Fibroblast of the aortic adventitia (primary cell): ENCODE measurements at regions not wholly inside any gene's neighbourhood (a gene's known extent, or its start where the extent isn't known, plus 50 kb on each side); places are given as distances from the start of the nearest gene placed in this dataset.

Experiments
- DNase-seq: peaks from one replicate; pipeline ENCODE4 v3.0.0-alpha.2; 2010; ENCODE audit warnings: low read depth
- H3K4me3 ChIP-seq: 2 replicates; pipeline ENCODE4 v1.5.1; 2011; ENCODE audit warnings: low read depth, mild to moderate bottlenecking, control low read depth, low read length, moderate library complexity
- CTCF ChIP-seq: IDR thresholded peaks from 2 replicates; pipeline ENCODE4 v1.5.1; 2011; ENCODE audit warnings: mild to moderate bottlenecking, low read length, control low read depth, inconsistent platforms; ENCODE audit not compliant: insufficient read depth

DNA sequence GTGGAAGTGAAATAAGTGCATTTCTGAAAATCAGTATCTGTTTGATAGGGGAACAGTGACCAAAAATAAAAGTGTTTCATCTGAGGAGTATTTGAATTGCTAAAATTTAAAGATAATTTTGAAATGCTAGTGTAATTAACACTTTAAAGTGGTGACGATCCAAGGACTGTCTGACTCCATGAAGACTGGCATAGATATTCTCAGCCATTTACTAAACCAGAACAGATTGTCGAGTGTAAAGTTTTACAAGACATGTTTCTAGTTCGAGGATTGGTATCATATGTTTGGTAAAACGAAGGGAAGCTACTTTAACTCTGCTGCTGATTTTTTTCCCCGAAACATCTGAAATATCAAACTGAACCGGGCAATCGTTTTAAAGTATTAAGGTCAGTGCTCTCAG is 417.9 kb downstream of the EPHA4 start:
- no peak for DNase-seq
- no peak for TF ChIP-seq CTCF

GRCh38 chr2:221156062-221156734 is 415.9 kb downstream of the EPHA4 start:
- TF ChIP-seq CTCF, result no peak
- H3K4me3 ChIP-seq, result no peak overlapping the region
- no peak for DNase-seq

More for the DNA sequence above, 417.9 kb downstream of the EPHA4 start:
- no peak overlapping the region for H3K4me3 ChIP-seq

DNA sequence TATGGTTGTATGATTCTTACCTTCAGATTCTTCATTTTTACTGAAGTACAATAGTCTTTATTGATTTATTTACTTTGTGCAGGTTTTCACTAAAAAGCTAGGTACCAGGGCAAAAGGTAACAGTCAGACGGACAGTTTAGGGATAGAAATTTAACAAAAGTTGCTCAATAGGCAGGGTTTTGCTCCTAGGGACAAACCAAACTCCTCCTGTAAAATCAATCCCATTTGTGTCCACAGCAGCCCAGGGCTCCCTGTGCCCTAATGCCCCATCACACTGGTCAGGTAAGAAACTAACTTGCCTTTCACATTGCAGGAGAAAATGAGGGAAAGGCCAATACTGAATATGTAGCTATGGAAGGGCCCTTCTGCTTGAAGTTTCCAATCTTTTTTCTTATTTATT is 410.9 kb downstream of the EPHA4 start:
- H3K4me3 ChIP-seq, result no peak overlapping the region
- DNase-seq, result no peak
- no peak for TF ChIP-seq CTCF

GRCh38 chr2:221166292-221166691 is 405.8 kb downstream of the EPHA4 start:
- DNase-seq, result no peak

DNA sequence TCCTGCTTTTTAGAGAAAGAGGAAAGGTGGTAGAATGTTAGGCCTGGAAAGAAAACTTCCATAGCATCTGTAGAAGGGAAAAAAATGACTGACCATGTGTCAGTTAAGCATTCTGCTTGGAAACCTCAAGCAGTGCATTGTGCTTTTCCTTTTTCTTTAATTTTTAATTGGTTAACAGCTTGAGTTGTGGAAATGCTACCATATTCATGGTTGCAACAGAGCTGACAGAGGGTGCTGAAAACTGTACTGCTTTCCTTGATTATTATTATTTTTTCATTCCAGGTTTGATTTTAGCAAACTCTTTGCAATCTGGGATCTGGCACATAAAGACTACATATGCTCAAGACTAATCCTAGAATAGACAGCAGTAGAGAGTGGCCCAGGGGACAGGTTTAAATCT is 404.5 kb downstream of the EPHA4 start:
- no peak for DNase-seq
- no peak for TF ChIP-seq CTCF
- no peak overlapping the region for H3K4me3 ChIP-seq

More at GRCh38 chr2:221166292-221166691, 405.8 kb downstream of the EPHA4 start:
- no peak for TF ChIP-seq CTCF
- H3K4me3 ChIP-seq, result no peak overlapping the region

DNA sequence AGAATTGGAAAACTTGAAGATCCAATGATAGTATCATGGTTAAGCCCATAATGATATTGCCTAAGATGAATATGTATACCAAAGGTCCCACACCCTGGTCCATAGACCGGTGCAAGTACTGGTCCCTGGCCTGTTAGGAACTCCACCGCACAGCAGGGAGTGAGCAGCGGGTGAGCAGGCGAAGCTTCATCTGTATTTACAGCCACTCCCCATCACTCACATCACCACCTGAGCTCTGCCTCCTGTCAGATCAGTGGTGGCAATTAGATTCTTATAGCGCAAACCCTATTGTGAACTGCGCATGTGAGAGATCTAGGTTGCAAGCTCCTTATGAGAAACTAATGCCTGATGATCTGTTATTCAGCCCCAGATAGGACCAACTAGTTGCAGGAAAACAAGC is 402.4 kb downstream of the EPHA4 start:
- no peak for TF ChIP-seq CTCF
- H3K4me3 ChIP-seq, result no peak overlapping the region
- DNase-seq, result no peak

DNA sequence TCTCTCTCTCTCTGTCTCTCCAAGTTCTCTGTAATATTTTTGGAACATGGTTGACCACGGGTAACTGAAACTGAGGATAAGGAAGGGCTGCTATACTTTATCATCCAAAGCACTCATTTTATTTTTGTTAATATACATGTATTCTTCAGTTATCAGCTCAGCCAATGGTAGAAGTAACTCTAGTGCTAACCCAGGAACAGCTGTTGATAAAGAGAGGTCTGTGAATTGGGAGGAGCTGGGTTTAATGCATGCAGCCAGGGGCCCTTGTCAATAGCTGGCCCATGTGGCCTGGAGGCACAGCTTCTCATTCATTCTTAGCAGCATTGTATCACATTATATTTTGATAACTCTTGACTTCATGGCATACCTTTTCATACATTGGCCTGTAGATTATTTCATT is 401.6 kb downstream of the EPHA4 start:
- no peak for DNase-seq
- TF ChIP-seq CTCF, result no peak
- H3K4me3 ChIP-seq, result no peak overlapping the region
